ENCODE measurements at regions not wholly inside any gene's neighbourhood (a gene's known extent, or its start where the extent isn't known, plus 50 kb on each side); places are given as distances from the start of the nearest gene placed in this dataset.
"Not testable (repeated sequence)": the region's sequence is repeated elsewhere in the genome, so short reads cannot be mapped to it uniquely, and the experiment has no call there.

GRCh38 chr16:16563962-16564361, 185.0 kb downstream of the NPIPA7 start:
- not testable (repeated sequence) for DNase-seq

GRCh38 chr16:16565326-16565725, 186.4 kb downstream of the NPIPA7 start:
- DNase-seq = not testable (repeated sequence)

GRCh38 chr16:16570055-16570454, 191.1 kb downstream of the NPIPA7 start:
- not testable (repeated sequence) for DNase-seq

- DNase-seq = not testable (repeated sequence)
Observed at GRCh38 chr16:16570874-16571273, 191.9 kb downstream of the NPIPA7 start.

- not testable (repeated sequence) for DNase-seq
Observed at GRCh38 chr16:16572130-16572774, 193.3 kb downstream of the NPIPA7 start.

- not testable (repeated sequence) for DNase-seq
Observed at GRCh38 chr16:16577062-16577461, 198.1 kb downstream of the NPIPA7 start.

- no peak for DNase-seq
Observed at GRCh38 chr16:16578701-16579100, 199.8 kb downstream of the NPIPA7 start.

GRCh38 chr16:16582916-16583315, 204.0 kb downstream of the NPIPA7 start:
- not testable (repeated sequence) for DNase-seq

- not testable (repeated sequence) for DNase-seq
Observed at GRCh38 chr16:16586073-16586651, 207.2 kb downstream of the NPIPA7 start.

- not testable (repeated sequence) for DNase-seq
Observed at GRCh38 chr16:16586969-16587368, 208.0 kb downstream of the NPIPA7 start.

GRCh38 chr16:16588436-16588835, 209.5 kb downstream of the NPIPA7 start:
- not testable (repeated sequence) for DNase-seq

GRCh38 chr16:16590654-16591318, 211.8 kb downstream of the NPIPA7 start:
- DNase-seq = not testable (repeated sequence)

GRCh38 chr16:16593156-16593863, 214.4 kb downstream of the NPIPA7 start:
- peak; percentile 2 for DNase-seq

- not testable (repeated sequence) for DNase-seq
Observed at GRCh38 chr16:16595029-16595718, 216.2 kb downstream of the NPIPA7 start.

GRCh38 chr16:16601239-16601638, 222.3 kb downstream of the NPIPA7 start:
- DNase-seq = not testable (repeated sequence)

GRCh38 chr16:16607401-16608082, 228.6 kb downstream of the NPIPA7 start:
- not testable (repeated sequence) for DNase-seq

GRCh38 chr16:16609627-16610026, 230.7 kb downstream of the NPIPA7 start:
- not testable (repeated sequence) for DNase-seq

GRCh38 chr16:16610389-16610967, 231.5 kb downstream of the NPIPA7 start:
- not testable (repeated sequence) for DNase-seq

GRCh38 chr16:16613212-16613611, 234.3 kb downstream of the NPIPA7 start:
- not testable (repeated sequence) for DNase-seq

- DNase-seq = not testable (repeated sequence)
Observed at GRCh38 chr16:16614484-16614883, 235.5 kb downstream of the NPIPA7 start.

GRCh38 chr16:16618963-16619465, 240.1 kb downstream of the NPIPA7 start:
- not testable (repeated sequence) for DNase-seq
